Ectodermal cell (in vitro differentiated cells): ENCODE measurements at regions not wholly inside any gene's neighbourhood (a gene's known extent, or its start where the extent isn't known, plus 50 kb on each side); places are given as distances from the start of the nearest gene placed in this dataset.

Source experiments
- H3K27ac ChIP-seq: 2 replicates; pipeline ENCODE4 v1.7.0; 2013; ENCODE audit warnings: mild to moderate bottlenecking, low read depth, low read length; ENCODE audit not compliant: insufficient read depth, poor library complexity, severe bottlenecking
- H3K27me3 ChIP-seq: 2 replicates; pipeline ENCODE4 v1.7.0; 2013; ENCODE audit warnings: mild to moderate bottlenecking, low read length; ENCODE audit not compliant: insufficient read depth, control insufficient read depth, poor library complexity, severe bottlenecking
- H3K36me3 ChIP-seq: one replicate; pipeline ENCODE4 v1.7.0; 2013; ENCODE audit warnings: low read length; ENCODE audit not compliant: control insufficient read depth, insufficient read depth
- H3K4me1 ChIP-seq: one replicate; pipeline ENCODE4 v1.7.0; 2013; ENCODE audit warnings: low read length; ENCODE audit not compliant: control insufficient read depth, insufficient read depth
- H3K4me3 ChIP-seq: 2 replicates; pipeline ENCODE4 v1.7.0; 2013; ENCODE audit warnings: low read depth, low read length, control low read depth; ENCODE audit not compliant: insufficient read depth
- H3K9me3 ChIP-seq: 2 replicates; pipeline ENCODE4 v1.7.0; 2013; ENCODE audit warnings: mild to moderate bottlenecking, low read length, moderate library complexity; ENCODE audit not compliant: control insufficient read depth
- WGBS, 2 experiments: methylation state at CpG; one replicate each; pipeline ENCODE4 v1.1.7; 2013; ENCODE audit warnings: missing lambda C conversion rate in 2 of 2; 5-methylcytosine and 5-hydroxymethylcytosine counted together

DNA sequence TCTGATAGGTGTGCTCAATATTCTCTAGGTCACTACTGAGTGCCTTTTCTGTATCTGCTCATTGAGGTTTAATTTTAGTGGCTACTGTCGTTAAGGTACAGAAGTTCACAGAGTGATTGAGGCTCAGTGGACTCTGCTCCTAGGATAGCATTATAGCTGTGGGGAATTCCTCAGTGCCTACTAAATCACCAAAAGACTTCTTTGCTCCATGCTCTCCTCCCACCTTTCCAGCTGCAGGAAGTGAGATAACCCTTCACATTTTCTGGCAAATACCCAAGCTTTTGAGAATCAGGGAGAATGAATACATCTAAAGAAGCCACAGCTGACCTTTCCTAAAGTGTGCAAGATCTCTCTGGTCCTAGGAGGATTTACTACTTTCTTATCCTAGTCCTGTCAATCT is 95.2 kb upstream of the FSIP2 start:
- H3K27ac ChIP-seq: no peak overlapping the region
- peaks cover 3% of the 10 kb centered on the region for H3K4me1 ChIP-seq
- H3K9me3 ChIP-seq: no peaks in the 10 kb centered on the region
- 75 to 93% methylated on average over 1 of the region's 1 CpG for WGBS, 2 experiments
- H3K27me3 ChIP-seq: no peaks in the 10 kb centered on the region
- no peaks in the 10 kb centered on the region for H3K36me3 ChIP-seq
- no peak overlapping the region for H3K4me3 ChIP-seq

DNA sequence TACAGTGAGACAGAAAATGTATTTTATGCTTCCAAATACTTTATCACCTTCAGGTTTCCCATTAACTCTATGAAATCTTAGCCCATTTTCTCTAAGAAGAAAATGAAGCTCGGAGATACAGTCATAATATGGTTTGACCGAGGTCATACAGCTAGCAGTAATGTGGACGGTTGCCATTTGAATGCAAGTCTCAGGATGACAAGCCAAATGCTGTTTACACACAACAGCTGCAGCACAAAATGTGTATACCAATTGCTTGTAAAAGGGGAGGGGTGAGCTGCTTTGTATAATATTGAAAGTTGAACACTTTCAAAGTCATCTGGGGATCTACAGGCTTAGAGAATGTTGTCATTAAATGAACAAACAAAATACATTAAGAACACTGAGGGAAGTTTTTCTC is 93.8 kb upstream of the FSIP2 start:
- Histone ChIP-seq H3K4me1 (peaks cover 3% of the 10 kb centered on the region), H3K4me3 (no peak overlapping the region), H3K27ac (no peak overlapping the region), H3K36me3 (no peaks in the 10 kb centered on the region), H3K9me3 (no peaks in the 10 kb centered on the region), H3K27me3 (no peaks in the 10 kb centered on the region)
- 92 to 96% methylated on average over 3 of the region's 3 CpGs for WGBS, 2 experiments

DNA sequence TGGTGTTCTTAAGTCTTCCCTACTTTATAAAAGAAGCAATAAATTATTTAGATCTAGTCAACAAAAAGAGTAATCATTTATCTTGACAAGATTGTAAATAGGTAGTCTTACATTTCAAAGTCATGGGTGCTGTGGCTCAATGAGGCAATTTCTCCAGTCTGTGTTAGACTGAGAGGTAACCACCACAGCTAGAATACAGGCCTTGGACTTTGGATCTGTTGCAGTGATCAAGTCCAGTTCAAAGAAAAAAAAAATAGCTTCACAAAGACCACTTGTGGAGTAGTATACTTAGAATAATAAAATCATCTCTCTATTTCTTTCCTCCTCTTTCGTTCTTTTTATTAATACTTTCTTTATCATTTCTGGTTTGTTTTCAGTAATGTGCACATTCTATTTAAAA is 93.1 kb upstream of the FSIP2 start:
- Histone ChIP-seq H3K27me3 (no peaks in the 10 kb centered on the region), H3K4me1 (peaks cover 3% of the 10 kb centered on the region), H3K4me3 (no peak overlapping the region), H3K9me3 (no peaks in the 10 kb centered on the region), H3K27ac (no peak overlapping the region), H3K36me3 (no peaks in the 10 kb centered on the region)
- WGBS, 2 experiments: no CpG with 5 or more reads among the region's 1 CpG

DNA sequence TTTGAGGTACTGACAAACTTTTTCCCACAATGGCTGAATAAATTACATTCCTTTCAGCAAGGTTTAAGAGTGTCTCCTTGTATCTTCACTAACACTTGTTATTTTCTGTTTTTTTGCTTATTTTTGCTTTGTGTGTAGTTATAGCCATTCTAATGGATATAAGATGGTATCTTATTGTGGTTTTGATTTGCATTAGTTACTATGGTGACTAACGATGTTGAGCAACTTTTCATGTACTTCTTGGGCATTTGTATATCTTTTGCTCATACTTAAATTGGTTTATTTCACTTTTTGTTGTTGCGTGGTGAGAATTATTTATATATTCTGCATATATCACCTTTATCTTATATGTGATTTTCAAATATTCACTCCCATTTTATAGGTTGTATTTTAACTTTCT is 79.9 kb upstream of the FSIP2 start:
- Histone ChIP-seq H3K36me3 (no peaks in the 10 kb centered on the region), H3K27me3 (no peaks in the 10 kb centered on the region), H3K27ac (no peak overlapping the region), H3K4me3 (no peak overlapping the region), H3K9me3 (no peaks in the 10 kb centered on the region), H3K4me1 (no peaks in the 10 kb centered on the region)
- 93 to 100% methylated on average over 1 of the region's 2 CpGs for WGBS, 2 experiments

DNA sequence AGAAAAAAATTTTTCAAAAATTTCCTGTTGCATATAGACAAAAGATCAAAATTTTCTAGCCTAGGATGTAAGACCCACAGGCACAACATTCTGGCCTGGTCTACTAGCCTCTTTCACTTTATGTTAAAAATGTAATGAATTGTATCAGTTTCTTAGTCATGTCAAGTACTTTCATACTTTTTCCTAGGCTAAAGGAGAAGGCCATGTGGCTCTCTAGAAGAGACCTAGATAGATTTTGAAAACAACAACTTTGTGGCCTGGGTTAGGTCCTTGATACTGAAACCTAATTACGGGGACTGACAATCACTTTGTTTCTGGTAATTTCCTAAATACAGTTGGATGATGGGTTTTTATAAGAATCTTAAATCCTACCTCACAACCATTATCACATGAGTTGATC is 74.8 kb upstream of the FSIP2 start:
- no peaks in the 10 kb centered on the region for H3K9me3 ChIP-seq
- no peaks in the 10 kb centered on the region for H3K27me3 ChIP-seq
- H3K27ac ChIP-seq: no peak overlapping the region
- no peak overlapping the region for H3K4me3 ChIP-seq
- H3K36me3 ChIP-seq: no peaks in the 10 kb centered on the region
- H3K4me1 ChIP-seq: no peaks in the 10 kb centered on the region
- WGBS, 2 experiments: 100% methylated on average over 1 of the region's 1 CpG; no CpG with 5 or more reads in 1 of the 2 experiments

DNA sequence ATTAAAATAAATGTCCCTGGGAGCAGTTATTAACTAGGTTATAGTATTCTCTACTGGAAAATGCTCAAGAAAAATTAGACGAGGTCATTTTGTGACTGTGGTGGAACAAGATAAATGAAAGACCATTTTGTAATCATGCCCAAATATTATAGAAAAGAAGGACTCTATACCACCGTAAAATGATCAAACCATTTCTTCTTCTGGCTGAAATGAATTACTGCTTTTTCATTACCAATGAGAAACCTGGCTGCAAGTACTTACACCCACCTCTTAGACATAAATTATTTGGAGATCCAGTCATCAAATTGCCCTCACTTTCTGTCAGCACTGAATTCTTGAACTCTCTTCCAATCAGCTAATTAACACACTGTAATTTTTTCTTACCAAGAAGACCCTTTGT is 74.2 kb upstream of the FSIP2 start:
- 88 to 100% methylated on average over 2 of the region's 2 CpGs for WGBS, 2 experiments
- Histone ChIP-seq H3K4me1 (no peaks in the 10 kb centered on the region), H3K27ac (no peak overlapping the region), H3K27me3 (no peaks in the 10 kb centered on the region), H3K9me3 (no peaks in the 10 kb centered on the region), H3K4me3 (no peak overlapping the region), H3K36me3 (no peaks in the 10 kb centered on the region)

DNA sequence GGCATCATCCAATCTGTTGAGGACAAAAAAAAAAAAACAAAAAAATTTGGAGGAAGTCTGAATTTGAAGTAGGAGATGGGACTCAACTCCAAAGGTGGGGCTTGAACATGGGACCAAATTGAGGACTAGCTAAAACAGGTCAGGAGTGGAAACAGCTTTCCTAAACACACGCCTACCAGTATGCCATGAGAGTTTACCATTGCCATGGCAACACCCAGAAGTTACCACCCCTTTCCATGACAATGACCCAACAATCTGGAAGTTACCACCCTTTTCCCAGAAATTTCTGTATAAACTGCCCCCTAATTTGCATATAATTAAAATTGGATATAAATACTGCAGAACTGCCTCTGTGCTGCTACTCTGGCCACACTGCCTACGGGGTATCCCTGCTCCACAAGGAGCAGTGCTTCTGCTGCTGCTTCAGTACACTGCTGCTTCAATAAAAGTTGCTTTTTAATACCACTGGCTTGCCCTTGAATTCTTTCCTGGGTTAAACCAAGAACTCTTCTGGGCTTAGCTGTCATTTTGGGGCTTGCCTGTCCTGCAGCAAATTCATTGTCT is 73.3 kb upstream of the FSIP2 start:
- Histone ChIP-seq H3K36me3 (no peaks in the 10 kb centered on the region), H3K9me3 (no peaks in the 10 kb centered on the region), H3K27me3 (no peaks in the 10 kb centered on the region), H3K27ac (no peak overlapping the region), H3K4me3 (no peak overlapping the region), H3K4me1 (no peaks in the 10 kb centered on the region)
- 88 to 94% methylated on average over 2 of the region's 2 CpGs for WGBS, 2 experiments

DNA sequence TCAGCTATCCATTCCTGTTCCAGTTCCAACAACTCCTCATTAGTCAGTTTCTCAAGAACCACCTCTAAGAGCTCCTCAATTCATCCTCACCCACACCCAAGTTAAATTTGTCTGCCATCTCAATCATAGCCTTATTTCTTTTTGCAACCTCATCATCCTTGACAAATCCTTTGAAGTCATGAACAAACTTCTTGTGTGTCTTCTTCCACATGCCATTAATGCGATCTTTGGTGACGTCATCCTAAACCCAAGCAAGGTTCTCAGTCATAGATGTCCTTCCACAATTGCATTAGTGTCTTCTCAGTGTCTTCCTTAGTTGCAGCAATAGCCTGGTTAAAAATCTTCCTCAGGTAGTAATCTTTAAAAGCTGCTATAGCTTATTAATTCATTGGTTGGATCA is 71.2 kb upstream of the FSIP2 start:
- WGBS, 2 experiments: 94 to 96% methylated on average over 2 of the region's 2 CpGs
- H3K4me1 ChIP-seq: no peaks in the 10 kb centered on the region
- H3K4me3 ChIP-seq: no peak overlapping the region
- no peaks in the 10 kb centered on the region for H3K27me3 ChIP-seq
- no peaks in the 10 kb centered on the region for H3K9me3 ChIP-seq
- no peaks in the 10 kb centered on the region for H3K36me3 ChIP-seq
- no peak overlapping the region for H3K27ac ChIP-seq

DNA sequence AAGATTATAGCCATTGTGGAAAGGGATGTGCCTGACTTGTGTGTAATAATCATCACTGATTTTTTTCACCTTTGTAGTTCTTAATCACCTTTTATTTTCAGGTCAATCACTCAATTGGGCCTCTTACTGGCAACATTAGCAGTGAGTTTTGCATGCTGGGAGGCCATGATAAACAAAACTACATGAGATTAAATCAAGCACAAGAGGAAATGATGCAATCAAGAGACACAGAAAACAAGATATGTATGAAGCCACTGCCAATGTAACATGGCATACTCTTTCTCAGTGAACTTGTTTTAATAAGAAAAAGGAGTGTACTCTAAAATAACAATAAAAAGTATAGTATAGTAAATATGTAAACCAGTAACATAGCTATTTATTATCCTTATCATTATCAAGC is 69.9 kb upstream of the FSIP2 start:
- Histone ChIP-seq H3K27ac (no peak overlapping the region), H3K4me1 (no peaks in the 10 kb centered on the region), H3K27me3 (no peaks in the 10 kb centered on the region), H3K9me3 (no peaks in the 10 kb centered on the region), H3K36me3 (no peaks in the 10 kb centered on the region), H3K4me3 (no peak overlapping the region)

DNA sequence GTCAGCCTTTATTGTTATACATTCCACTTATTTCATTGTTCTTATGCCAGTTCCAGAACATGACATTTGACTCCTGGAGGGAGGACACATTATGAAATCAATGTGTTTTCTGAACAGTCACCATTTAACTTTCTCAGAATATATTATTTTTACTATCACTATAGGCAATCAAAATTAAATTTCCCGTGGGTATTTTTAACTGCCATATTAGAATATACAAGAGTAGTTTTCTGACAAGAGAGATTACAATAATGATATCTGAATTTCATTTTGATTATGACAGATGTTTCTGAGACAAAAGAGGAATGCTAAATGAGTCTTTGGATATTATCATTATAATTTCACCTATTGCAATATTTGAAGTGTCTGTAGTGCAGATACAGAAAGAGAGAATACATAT is 64.4 kb upstream of the FSIP2 start:
- WGBS, 2 experiments: no CpG with 5 or more reads among the region's 1 CpG
- Histone ChIP-seq H3K4me3 (no peak overlapping the region), H3K27me3 (no peaks in the 10 kb centered on the region), H3K27ac (no peak overlapping the region), H3K36me3 (no peaks in the 10 kb centered on the region), H3K9me3 (no peaks in the 10 kb centered on the region), H3K4me1 (no peaks in the 10 kb centered on the region)

DNA sequence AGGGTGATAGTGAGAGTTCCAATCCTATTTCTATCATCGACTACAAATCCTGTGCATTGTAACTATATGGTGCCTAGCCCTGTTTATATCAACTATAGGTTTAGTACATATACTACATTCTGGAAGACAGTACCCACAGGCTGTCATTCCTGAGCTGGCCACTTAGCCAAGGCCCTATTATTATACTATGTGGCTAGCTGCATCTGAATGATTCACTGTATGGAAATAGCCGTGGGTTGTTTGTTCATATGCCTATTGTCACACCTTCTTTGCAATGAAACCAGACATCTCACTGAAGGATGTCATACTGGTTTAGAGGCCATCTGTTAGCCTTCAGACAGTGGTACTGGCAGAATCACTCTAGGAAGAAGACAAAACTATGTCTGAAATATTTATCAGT is 62.3 kb upstream of the FSIP2 start:
- no peak overlapping the region for H3K4me3 ChIP-seq

More for the DNA sequence above, 62.3 kb upstream of the FSIP2 start:
- Histone ChIP-seq H3K27me3 (no peaks in the 10 kb centered on the region), H3K36me3 (no peaks in the 10 kb centered on the region), H3K27ac (no peak overlapping the region), H3K9me3 (no peaks in the 10 kb centered on the region), H3K4me1 (no peaks in the 10 kb centered on the region)
- WGBS, 2 experiments: 85 to 100% methylated on average over 1 to 2 of the region's 2 CpGs
